Sigmoid colon (tissue), 6 donors: ENCODE measurements at regions not wholly inside any gene's neighbourhood (a gene's known extent, or its start where the extent isn't known, plus 50 kb on each side); places are given as distances from the start of the nearest gene placed in this dataset.

Experiments used
- DNase-seq: peaks from one replicate; pipeline ENCODE4 v3.0.0-alpha.2; 2019
- H3K27ac ChIP-seq, 4 donors: fragments of 200-600 bp; sonication (generic); one replicate each; pipeline ENCODE4 v1.5.1; 2016 to 2019; ENCODE audit warnings: mild to moderate bottlenecking in 1 of 4
- H3K27me3 ChIP-seq, 3 donors: fragments of 200-600 bp; sonication (generic); one replicate each; pipeline ENCODE4 v1.5.1; 2019; ENCODE audit warnings: mild to moderate bottlenecking in 1 of 3
- H3K36me3 ChIP-seq, 4 donors: fragments of 200-600 bp; sonication (generic); one replicate each; pipeline ENCODE4 v1.5.1; 2016 to 2019
- H3K4me1 ChIP-seq, 4 donors: fragments of 200-600 bp; sonication (generic); one replicate each; pipeline ENCODE4 v1.5.1; 2017 to 2019
- H3K4me3 ChIP-seq, 4 donors: fragments of 200-600 bp; sonication (generic); one replicate each; pipeline ENCODE4 v1.5.1; 2017 to 2019; ENCODE audit warnings: mild to moderate bottlenecking in 2 of 4, moderate library complexity in 1 of 4
- H3K9me3 ChIP-seq, 4 donors: fragments of 200-600 bp in 3 of 4; sonication (generic) in 3 of 4; one replicate each; pipeline versions ENCODE4 v1.5.1 to v1.6.1; 2013 to 2019
- EP300 ChIP-seq, 4 donors: sonication (generic); formaldehyde crosslinking; IDR thresholded peaks; one replicate each; pipeline ENCODE4 v1.6.1; 2017; ENCODE audit warnings: antibody characterized with exemption in 4 of 4
- POLR2A ChIP-seq, 2 donors: fragments of 450-650 bp; IDR thresholded peaks; one replicate each; pipeline ENCODE4 v1.6.1; 2016; ENCODE audit warnings: antibody characterized with exemption in 2 of 2, mild to moderate bottlenecking in 2 of 2, moderate library complexity in 2 of 2
- POLR2AphosphoS5 ChIP-seq, 4 donors: sonication (generic); formaldehyde crosslinking; IDR thresholded peaks; one replicate each; pipeline ENCODE4 v1.6.1; 2017; ENCODE audit warnings: antibody characterized with exemption in 4 of 4
- WGBS, 2 donors: extraction: QIAGEN DNeasy Blood & Tissue Kit; methylation state at CpG; one replicate each; pipeline ENCODE4 v1.1.7; 2013; 5-methylcytosine and 5-hydroxymethylcytosine counted together
- intact Hi-C: fragments of 100-400 bp; cut with DNase I; formaldehyde crosslinking; loops from one replicate; pipeline ENCODE4 v1.15.1; 2023
- TF ChIP-seq, protein P1 (sequence below), 4 experiments: fragments of 450-650 bp in 3 of 4; fragments of 200-600 bp in 1 of 4; IDR thresholded peaks; one replicate each; pipeline ENCODE4 v1.5.1; 2016 to 2019; ENCODE audit warnings: antibody characterized with exemption in 4 of 4, mild to moderate bottlenecking in 3 of 4, moderate library complexity in 2 of 4
- donor health status: healthy with polysubstance abuse.
- donor health status: healthy.

DNA sequence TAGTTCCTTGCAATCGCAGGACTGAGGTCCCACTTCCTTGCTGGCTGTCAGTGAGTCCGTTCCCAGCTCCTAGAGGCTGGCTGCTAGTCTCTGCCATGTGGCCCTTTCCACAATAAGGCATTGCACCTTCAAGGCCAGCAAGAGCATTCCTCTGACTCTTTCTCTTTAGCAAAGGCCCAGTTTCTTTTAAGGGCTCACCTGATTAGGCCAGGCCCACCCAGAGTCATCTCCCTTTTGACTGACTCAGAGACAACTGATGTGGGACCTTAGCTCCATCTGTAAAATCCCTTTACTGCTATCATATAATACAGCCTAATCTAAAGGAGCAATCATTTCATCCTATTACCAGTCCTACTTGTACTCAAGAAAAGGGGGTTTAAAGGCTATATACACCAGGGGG, 278.2 kb downstream of the SLC4A3 start:
- H3K4me1 ChIP-seq = no peaks in the 10 kb centered on the region
- intact Hi-C loops = no loop called here
- no peak overlapping the region for H3K27ac ChIP-seq
- TF ChIP-seq EP300 (IDR thresholded peaks at IDR 0.05) (no peak), POLR2A (IDR thresholded peaks at IDR 0.05) (no peak), POLR2AphosphoS5 (IDR thresholded peaks at IDR 0.05) (no peak)
- TF ChIP-seq, protein P1, sequence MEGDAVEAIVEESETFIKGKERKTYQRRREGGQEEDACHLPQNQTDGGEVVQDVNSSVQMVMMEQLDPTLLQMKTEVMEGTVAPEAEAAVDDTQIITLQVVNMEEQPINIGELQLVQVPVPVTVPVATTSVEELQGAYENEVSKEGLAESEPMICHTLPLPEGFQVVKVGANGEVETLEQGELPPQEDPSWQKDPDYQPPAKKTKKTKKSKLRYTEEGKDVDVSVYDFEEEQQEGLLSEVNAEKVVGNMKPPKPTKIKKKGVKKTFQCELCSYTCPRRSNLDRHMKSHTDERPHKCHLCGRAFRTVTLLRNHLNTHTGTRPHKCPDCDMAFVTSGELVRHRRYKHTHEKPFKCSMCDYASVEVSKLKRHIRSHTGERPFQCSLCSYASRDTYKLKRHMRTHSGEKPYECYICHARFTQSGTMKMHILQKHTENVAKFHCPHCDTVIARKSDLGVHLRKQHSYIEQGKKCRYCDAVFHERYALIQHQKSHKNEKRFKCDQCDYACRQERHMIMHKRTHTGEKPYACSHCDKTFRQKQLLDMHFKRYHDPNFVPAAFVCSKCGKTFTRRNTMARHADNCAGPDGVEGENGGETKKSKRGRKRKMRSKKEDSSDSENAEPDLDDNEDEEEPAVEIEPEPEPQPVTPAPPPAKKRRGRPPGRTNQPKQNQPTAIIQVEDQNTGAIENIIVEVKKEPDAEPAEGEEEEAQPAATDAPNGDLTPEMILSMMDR (IDR thresholded peaks at IDR 0.05) = no peak
- no peaks in the 10 kb centered on the region for H3K36me3 ChIP-seq
- H3K9me3 ChIP-seq = no peaks in the 10 kb centered on the region
- no peak for DNase-seq
- no peak overlapping the region for H3K4me3 ChIP-seq
- 90 to 93% methylated on average over 2 of the region's 2 CpGs for WGBS, 2 donors
- no peaks in the 10 kb centered on the region for H3K27me3 ChIP-seq

DNA sequence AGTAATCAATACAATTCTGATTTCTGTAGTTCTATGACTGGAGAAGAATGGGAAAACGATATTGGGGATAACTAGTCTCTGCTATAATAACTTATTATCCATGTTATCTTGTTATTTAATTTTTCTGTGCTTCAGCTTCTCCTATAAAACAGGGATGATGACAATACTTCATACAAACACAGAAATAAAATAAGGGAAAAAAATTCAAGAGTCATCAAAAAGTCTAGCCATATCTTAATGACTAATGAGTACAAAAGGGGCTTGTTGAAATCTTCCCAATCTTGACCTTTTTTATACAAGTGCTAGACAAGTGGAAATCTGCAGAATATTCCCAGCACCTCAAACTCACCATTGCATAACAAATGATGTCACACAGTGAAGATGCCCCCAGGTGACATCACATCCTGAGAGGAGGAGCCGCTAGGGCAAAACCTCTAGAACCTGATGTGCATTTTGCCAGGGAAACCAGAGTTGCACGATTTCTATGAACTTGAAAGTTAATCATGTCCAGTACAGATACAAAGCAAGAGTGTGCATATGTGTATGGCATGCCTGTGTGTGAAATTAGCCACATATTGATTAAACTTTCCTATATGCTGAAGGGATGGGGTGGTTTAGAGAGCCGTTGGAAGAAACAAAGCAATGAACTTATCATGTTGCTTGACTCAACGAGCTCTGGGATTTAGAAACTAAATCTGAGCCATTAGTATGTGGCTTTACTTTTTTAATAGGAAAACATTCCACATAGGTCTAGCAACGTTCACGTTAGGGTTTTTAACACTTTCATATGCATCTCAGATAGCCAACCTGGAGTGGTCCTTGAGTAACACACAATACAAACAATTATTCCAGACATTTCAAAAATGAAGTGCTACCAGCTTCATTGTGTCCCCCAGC, 278.9 kb downstream of the SLC4A3 start:
- intact Hi-C loops = no loop called here
- Histone ChIP-seq H3K4me1 (no peaks in the 10 kb centered on the region), H3K36me3 (no peaks in the 10 kb centered on the region), H3K27me3 (no peaks in the 10 kb centered on the region), H3K9me3 (no peaks in the 10 kb centered on the region), H3K27ac (no peak overlapping the region), H3K4me3 (no peak overlapping the region)
- no peak for DNase-seq
- TF ChIP-seq POLR2AphosphoS5 (IDR thresholded peaks at IDR 0.05) = no peak
- TF ChIP-seq EP300 (IDR thresholded peaks at IDR 0.05) = no peak
- TF ChIP-seq, protein P1 (IDR thresholded peaks at IDR 0.05) = no peak
- no peak for TF ChIP-seq POLR2A (IDR thresholded peaks at IDR 0.05)
- WGBS, 2 donors = 65 to 69% methylated on average over 7 of the region's 7 CpGs

DNA sequence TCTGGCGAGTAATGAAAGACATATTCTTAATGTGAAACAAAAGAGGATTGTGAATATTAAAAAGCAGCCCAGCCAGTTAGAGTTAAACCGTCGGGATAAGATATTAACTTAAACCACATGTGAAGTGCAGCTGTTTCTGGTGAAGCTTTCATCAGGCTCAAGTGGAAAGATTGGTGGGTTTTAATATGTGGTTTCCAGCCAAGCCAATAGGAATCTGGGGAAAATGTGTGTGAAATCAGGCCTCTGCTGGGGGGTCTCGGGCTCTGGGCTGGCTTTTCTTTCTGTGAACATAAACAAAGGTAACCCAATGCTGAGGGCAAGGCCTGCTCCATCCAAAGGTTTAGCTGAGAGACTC, 279.6 kb downstream of the SLC4A3 start:
- intact Hi-C loops = no loop called here
- no peak for DNase-seq
- Histone ChIP-seq H3K27me3 (no peaks in the 10 kb centered on the region), H3K27ac (no peak overlapping the region), H3K36me3 (no peaks in the 10 kb centered on the region), H3K4me1 (no peaks in the 10 kb centered on the region), H3K9me3 (no peaks in the 10 kb centered on the region), H3K4me3 (no peak overlapping the region)
- 62 to 71% methylated on average over 4 of the region's 4 CpGs for WGBS, 2 donors
- TF ChIP-seq POLR2AphosphoS5 (IDR thresholded peaks at IDR 0.05) (no peak), POLR2A (IDR thresholded peaks at IDR 0.05) (no peak), EP300 (IDR thresholded peaks at IDR 0.05) (no peak)
- TF ChIP-seq, protein P1 (IDR thresholded peaks at IDR 0.05) = no peak

DNA sequence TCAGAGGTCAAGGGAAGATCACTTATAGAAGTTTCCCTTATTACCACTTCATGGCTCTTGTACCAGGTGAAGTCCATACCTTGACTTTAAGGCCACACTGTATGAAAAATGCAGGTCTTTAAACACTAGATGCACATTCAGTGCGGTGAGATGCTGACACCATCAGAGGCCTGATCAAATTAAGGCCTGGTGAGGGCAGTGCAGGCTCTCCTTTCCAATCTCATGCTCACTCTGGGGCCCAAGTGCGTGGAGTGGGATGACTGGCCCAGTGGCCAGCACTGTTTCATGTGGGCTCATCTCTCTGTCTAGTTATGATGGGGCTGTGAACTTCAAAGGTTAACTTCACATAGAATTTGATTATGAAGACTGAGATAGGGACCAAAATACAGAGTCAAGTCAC, 281.1 kb downstream of the SLC4A3 start:
- Histone ChIP-seq H3K27ac (no peak overlapping the region), H3K27me3 (no peaks in the 10 kb centered on the region), H3K9me3 (no peaks in the 10 kb centered on the region), H3K36me3 (no peaks in the 10 kb centered on the region), H3K4me3 (no peak overlapping the region), H3K4me1 (peaks cover 0 to 12% (median 5%) of the 10 kb centered on the region in 4 donors)
- TF ChIP-seq POLR2A (IDR thresholded peaks at IDR 0.05) (no peak), POLR2AphosphoS5 (IDR thresholded peaks at IDR 0.05) (no peak), EP300 (IDR thresholded peaks at IDR 0.05) (no peak)
- TF ChIP-seq, protein P1 (IDR thresholded peaks at IDR 0.05) = no peak
- WGBS, 2 donors = 80 to 88% methylated on average over 2 of the region's 2 CpGs
- intact Hi-C loops = no loop called here
- no peak for DNase-seq
